ENCODE measurements at regions not wholly inside any gene's neighbourhood (a gene's known extent, or its start where the extent isn't known, plus 50 kb on each side); places are given as distances from the start of the nearest gene placed in this dataset.

DNA sequence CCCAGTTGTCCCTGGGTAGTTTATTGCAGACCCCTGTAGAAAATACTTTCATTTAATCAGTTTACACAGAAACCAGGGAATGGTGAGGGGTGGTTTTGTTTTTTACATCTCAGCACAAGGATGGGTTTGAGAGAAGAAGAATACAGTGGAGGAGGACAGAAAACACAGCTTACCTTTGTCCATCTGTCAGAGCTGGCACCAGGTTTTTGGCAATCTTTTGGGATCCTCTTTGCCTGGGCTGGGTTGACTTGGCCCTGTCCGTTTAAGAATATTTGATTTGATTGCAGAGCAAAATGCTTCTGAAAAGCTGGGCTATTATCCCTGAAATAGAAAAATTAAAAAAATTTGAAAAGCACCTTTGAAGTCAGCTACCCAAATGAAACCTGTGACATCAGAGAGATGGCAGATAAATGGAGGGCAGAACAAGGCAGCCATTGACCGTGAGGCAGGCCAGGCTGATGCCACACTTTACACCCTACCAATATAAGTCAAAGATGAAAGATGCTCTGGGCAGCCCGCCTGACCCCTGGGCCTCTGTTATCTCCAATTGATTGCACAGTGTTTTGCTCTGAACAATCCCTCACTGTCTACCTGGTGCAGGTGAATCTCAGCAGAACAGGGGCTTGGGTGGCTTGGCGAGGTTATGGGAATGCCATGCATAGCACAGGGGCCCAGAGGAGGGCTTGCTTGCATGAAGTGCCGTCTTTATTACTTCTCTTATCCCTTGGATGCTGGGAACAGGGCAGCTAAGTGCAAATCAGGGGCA lies 218.8 kb downstream of the LMX1A start:
- TF ChIP-seq CREB1 (CRISPR knock-in tag; IDR thresholded peaks at IDR 0.05; ENCODE audit: low read depth) (no peak), EZH2phosphoT487 (IDR thresholded peaks at IDR 0.05; ENCODE audit: unreplicated experiment) (no peak), JUNB (IDR thresholded peaks at IDR 0.05; ENCODE audit: unreplicated experiment) (no peak), STAT1 (IDR thresholded peaks at IDR 0.05; ENCODE audit: unreplicated experiment) (no peak), ZNF114 (CRISPR knock-in tag; IDR thresholded peaks at IDR 0.05) (no peak), POLR2AphosphoS5 (IDR thresholded peaks at IDR 0.05; ENCODE audit: low read depth) (no peak), NANOG (IDR thresholded peaks at IDR 0.05; ENCODE audit: borderline replicate concordance) (no peak), EZH2 (IDR thresholded peaks at IDR 0.05; ENCODE audit: low read depth, unreplicated experiment) (no peak), ZNF331 (CRISPR knock-in tag; IDR thresholded peaks at IDR 0.05; ENCODE audit: low read depth) (no peak)
- TF ChIP-seq, protein P1, sequence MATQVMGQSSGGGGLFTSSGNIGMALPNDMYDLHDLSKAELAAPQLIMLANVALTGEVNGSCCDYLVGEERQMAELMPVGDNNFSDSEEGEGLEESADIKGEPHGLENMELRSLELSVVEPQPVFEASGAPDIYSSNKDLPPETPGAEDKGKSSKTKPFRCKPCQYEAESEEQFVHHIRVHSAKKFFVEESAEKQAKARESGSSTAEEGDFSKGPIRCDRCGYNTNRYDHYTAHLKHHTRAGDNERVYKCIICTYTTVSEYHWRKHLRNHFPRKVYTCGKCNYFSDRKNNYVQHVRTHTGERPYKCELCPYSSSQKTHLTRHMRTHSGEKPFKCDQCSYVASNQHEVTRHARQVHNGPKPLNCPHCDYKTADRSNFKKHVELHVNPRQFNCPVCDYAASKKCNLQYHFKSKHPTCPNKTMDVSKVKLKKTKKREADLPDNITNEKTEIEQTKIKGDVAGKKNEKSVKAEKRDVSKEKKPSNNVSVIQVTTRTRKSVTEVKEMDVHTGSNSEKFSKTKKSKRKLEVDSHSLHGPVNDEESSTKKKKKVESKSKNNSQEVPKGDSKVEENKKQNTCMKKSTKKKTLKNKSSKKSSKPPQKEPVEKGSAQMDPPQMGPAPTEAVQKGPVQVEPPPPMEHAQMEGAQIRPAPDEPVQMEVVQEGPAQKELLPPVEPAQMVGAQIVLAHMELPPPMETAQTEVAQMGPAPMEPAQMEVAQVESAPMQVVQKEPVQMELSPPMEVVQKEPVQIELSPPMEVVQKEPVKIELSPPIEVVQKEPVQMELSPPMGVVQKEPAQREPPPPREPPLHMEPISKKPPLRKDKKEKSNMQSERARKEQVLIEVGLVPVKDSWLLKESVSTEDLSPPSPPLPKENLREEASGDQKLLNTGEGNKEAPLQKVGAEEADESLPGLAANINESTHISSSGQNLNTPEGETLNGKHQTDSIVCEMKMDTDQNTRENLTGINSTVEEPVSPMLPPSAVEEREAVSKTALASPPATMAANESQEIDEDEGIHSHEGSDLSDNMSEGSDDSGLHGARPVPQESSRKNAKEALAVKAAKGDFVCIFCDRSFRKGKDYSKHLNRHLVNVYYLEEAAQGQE (IDR thresholded peaks at IDR 0.05; ENCODE audit: unreplicated experiment), result no peak
- TF ChIP-seq, protein P2, sequence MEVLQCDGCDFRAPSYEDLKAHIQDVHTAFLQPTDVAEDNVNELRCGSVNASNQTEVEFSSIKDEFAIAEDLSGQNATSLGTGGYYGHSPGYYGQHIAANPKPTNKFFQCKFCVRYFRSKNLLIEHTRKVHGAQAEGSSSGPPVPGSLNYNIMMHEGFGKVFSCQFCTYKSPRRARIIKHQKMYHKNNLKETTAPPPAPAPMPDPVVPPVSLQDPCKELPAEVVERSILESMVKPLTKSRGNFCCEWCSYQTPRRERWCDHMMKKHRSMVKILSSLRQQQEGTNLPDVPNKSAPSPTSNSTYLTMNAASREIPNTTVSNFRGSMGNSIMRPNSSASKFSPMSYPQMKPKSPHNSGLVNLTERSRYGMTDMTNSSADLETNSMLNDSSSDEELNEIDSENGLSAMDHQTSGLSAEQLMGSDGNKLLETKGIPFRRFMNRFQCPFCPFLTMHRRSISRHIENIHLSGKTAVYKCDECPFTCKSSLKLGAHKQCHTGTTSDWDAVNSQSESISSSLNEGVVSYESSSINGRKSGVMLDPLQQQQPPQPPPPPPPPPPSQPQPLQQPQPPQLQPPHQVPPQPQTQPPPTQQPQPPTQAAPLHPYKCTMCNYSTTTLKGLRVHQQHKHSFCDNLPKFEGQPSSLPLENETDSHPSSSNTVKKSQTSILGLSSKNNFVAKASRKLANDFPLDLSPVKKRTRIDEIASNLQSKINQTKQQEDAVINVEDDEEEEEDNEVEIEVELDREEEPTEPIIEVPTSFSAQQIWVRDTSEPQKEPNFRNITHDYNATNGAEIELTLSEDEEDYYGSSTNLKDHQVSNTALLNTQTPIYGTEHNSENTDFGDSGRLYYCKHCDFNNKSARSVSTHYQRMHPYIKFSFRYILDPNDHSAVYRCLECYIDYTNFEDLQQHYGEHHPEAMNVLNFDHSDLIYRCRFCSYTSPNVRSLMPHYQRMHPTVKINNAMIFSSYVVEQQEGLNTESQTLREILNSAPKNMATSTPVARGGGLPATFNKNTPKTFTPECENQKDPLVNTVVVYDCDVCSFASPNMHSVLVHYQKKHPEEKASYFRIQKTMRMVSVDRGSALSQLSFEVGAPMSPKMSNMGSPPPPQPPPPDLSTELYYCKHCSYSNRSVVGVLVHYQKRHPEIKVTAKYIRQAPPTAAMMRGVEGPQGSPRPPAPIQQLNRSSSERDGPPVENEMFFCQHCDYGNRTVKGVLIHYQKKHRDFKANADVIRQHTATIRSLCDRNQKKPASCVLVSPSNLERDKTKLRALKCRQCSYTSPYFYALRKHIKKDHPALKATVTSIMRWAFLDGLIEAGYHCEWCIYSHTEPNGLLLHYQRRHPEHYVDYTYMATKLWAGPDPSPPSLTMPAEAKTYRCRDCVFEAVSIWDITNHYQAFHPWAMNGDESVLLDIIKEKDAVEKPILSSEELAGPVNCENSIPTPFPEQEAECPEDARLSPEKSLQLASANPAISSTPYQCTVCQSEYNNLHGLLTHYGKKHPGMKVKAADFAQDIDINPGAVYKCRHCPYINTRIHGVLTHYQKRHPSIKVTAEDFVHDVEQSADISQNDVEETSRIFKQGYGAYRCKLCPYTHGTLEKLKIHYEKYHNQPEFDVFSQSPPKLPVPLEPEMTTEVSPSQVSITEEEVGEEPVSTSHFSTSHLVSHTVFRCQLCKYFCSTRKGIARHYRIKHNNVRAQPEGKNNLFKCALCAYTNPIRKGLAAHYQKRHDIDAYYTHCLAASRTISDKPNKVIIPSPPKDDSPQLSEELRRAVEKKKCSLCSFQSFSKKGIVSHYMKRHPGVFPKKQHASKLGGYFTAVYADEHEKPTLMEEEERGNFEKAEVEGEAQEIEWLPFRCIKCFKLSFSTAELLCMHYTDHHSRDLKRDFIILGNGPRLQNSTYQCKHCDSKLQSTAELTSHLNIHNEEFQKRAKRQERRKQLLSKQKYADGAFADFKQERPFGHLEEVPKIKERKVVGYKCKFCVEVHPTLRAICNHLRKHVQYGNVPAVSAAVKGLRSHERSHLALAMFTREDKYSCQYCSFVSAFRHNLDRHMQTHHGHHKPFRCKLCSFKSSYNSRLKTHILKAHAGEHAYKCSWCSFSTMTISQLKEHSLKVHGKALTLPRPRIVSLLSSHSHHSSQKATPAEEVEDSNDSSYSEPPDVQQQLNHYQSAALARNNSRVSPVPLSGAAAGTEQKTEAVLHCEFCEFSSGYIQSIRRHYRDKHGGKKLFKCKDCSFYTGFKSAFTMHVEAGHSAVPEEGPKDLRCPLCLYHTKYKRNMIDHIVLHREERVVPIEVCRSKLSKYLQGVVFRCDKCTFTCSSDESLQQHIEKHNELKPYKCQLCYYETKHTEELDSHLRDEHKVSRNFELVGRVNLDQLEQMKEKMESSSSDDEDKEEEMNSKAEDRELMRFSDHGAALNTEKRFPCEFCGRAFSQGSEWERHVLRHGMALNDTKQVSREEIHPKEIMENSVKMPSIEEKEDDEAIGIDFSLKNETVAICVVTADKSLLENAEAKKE (CRISPR knock-in tag; IDR thresholded peaks at IDR 0.05), result no peak
- TF ChIP-seq, protein P3, sequence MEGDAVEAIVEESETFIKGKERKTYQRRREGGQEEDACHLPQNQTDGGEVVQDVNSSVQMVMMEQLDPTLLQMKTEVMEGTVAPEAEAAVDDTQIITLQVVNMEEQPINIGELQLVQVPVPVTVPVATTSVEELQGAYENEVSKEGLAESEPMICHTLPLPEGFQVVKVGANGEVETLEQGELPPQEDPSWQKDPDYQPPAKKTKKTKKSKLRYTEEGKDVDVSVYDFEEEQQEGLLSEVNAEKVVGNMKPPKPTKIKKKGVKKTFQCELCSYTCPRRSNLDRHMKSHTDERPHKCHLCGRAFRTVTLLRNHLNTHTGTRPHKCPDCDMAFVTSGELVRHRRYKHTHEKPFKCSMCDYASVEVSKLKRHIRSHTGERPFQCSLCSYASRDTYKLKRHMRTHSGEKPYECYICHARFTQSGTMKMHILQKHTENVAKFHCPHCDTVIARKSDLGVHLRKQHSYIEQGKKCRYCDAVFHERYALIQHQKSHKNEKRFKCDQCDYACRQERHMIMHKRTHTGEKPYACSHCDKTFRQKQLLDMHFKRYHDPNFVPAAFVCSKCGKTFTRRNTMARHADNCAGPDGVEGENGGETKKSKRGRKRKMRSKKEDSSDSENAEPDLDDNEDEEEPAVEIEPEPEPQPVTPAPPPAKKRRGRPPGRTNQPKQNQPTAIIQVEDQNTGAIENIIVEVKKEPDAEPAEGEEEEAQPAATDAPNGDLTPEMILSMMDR (conservative IDR thresholded peaks at IDR 0.05; ENCODE audit: low read depth in 2 of 2), result no peak
- TF ChIP-seq, protein P4, sequence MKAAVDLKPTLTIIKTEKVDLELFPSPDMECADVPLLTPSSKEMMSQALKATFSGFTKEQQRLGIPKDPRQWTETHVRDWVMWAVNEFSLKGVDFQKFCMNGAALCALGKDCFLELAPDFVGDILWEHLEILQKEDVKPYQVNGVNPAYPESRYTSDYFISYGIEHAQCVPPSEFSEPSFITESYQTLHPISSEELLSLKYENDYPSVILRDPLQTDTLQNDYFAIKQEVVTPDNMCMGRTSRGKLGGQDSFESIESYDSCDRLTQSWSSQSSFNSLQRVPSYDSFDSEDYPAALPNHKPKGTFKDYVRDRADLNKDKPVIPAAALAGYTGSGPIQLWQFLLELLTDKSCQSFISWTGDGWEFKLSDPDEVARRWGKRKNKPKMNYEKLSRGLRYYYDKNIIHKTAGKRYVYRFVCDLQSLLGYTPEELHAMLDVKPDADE (IDR thresholded peaks at IDR 0.05), result no peak
- no peak overlapping the region for H3K27ac Mint-ChIP-seq
- H3K27me3 Mint-ChIP-seq (ENCODE audit: insufficient read depth, low read depth, poor library complexity), result peaks cover 6% of the 10 kb centered on the region
- Histone ChIP-seq H2AFZ (no peak overlapping the region), H3K4me1 (ENCODE audit: insufficient read depth) (no peaks in the 10 kb centered on the region), H3K27ac (ENCODE audit: low read depth) (no peak overlapping the region), H3K27me3 (ENCODE audit: insufficient read depth) (no peaks in the 10 kb centered on the region), H3F3A (replicated peaks; ENCODE audit: low read depth) (no peaks in the 10 kb centered on the region), H3K9me2 (ENCODE audit: insufficient read depth) (no peaks in the 10 kb centered on the region), H4K20me1 (replicated peaks; ENCODE audit: insufficient read depth) (no peaks in the 10 kb centered on the region), H3K4me3 (no peak overlapping the region), H3K4me2 (no peak overlapping the region), H3K36me3 (ENCODE audit: insufficient read depth) (no peaks in the 10 kb centered on the region), H3K79me2 (replicated peaks; ENCODE audit: insufficient read depth) (no peaks in the 10 kb centered on the region)
- H3K4me1 Mint-ChIP-seq, result no peaks in the 10 kb centered on the region
- no peaks in the 10 kb centered on the region for H3K9me3 Mint-ChIP-seq
- no peaks in the 10 kb centered on the region for H3K36me3 Mint-ChIP-seq (ENCODE audit: low read depth)
- ATAC-seq (no peak), DNase-seq (ENCODE audit: low spot score) (no peak)
- H3K4me3 Mint-ChIP-seq, result no peak overlapping the region

Measured in GM23338 (cell line).